OCI-LY7 (cell line): ENCODE measurements at regions not wholly inside any gene's neighbourhood (a gene's known extent, or its start where the extent isn't known, plus 50 kb on each side); places are given as distances from the start of the nearest gene placed in this dataset.

Experiments
- BruUV-seq: library from RNA; stranded (reverse); fragments of 400-500 nt; replicated peaks from 2 replicates; lab custom pipeline; 2021; lab: Mats Ljungman, UMichigan
- CTCF ChIA-PET: fragments of 300-600 bp; sonication (Branson Sonifier 250); formaldehyde crosslinking; loops from one replicate; lab custom pipeline; 2022; ENCODE audit warnings: antibody characterized with exemption; ENCODE audit not compliant: unreplicated experiment; lab: Charles Lee
- POLR2A ChIA-PET: fragments of 300-600 bp; sonication (Branson Sonifier 250); formaldehyde crosslinking; loops from one replicate; lab custom pipeline; 2022; ENCODE audit warnings: antibody characterized with exemption; lab: Charles Lee
- DNase-seq: peaks from one replicate; pipeline ENCODE4 v3.0.0-alpha.2; 2015; ENCODE audit warnings: low spot score
- H2AFZ ChIP-seq: fragments of 200-600 bp; sonication (generic), shearing (Covaris generic); 2 replicates; pipeline ENCODE4 v1.6.1; 2014; ENCODE audit warnings: mild to moderate bottlenecking, antibody characterized with exemption, low read length, moderate library complexity
- H3K27ac ChIP-seq: fragments of 200-600 bp; sonication (generic); 2 replicates; pipeline ENCODE4 v1.5.1; 2014; ENCODE audit warnings: mixed run types, low read depth, mild to moderate bottlenecking, moderate library complexity, low read length, inconsistent platforms; ENCODE audit not compliant: poor library complexity, severe bottlenecking
- H3K36me3 ChIP-seq: fragments of 200-600 bp; sonication (generic); 2 replicates; pipeline ENCODE4 v1.6.1; 2014; ENCODE audit warnings: mild to moderate bottlenecking, antibody characterized with exemption, low read length, moderate library complexity, mixed read lengths; ENCODE audit not compliant: insufficient read depth
- H3K4me1 ChIP-seq: fragments of 200-600 bp; sonication (generic); 2 replicates; pipeline ENCODE4 v1.5.1; 2014; ENCODE audit warnings: mild to moderate bottlenecking, low read length; ENCODE audit not compliant: insufficient read depth, poor library complexity, severe bottlenecking
- H3K4me2 ChIP-seq: fragments of 200-600 bp; sonication (generic); 2 replicates; pipeline ENCODE4 v1.6.1; 2014; ENCODE audit warnings: mild to moderate bottlenecking, low read length
- H3K4me3 ChIP-seq: fragments of 200-600 bp; sonication (generic); 2 replicates; pipeline ENCODE4 v1.5.1; 2014; ENCODE audit warnings: mild to moderate bottlenecking, low read depth, low read length; ENCODE audit not compliant: poor library complexity, severe bottlenecking
- H3K79me2 ChIP-seq: fragments of 200-600 bp; sonication (generic); 2 replicates; pipeline ENCODE4 v1.6.1; 2016; ENCODE audit warnings: low read depth, mild to moderate bottlenecking, low read length, moderate library complexity, mixed read lengths; ENCODE audit not compliant: insufficient read depth
- H3K9me2 ChIP-seq: fragments of 200-600 bp; sonication (generic); 2 replicates; pipeline ENCODE4 v1.6.1; 2016; ENCODE audit warnings: mild to moderate bottlenecking, low read length, mixed read lengths; ENCODE audit not compliant: insufficient read depth
- H3K9me3 ChIP-seq: fragments of 200-600 bp; sonication (generic); 2 replicates; pipeline ENCODE4 v1.6.1; 2014; ENCODE audit warnings: mild to moderate bottlenecking, mixed run types, low read length, mixed read lengths
- H4K20me1 ChIP-seq: fragments of 200-600 bp; sonication (generic); 2 replicates; pipeline ENCODE4 v1.6.1; 2014; ENCODE audit warnings: mild to moderate bottlenecking, antibody characterized with exemption, low read length, moderate library complexity, mixed read lengths; ENCODE audit not compliant: insufficient read depth
- CTCF ChIP-seq: fragments of 200-600 bp; sonication (generic); conservative IDR thresholded peaks from 2 replicates; pipeline ENCODE4 v1.5.1; 2014; ENCODE audit warnings: mild to moderate bottlenecking, antibody characterized with exemption, low read length, moderate library complexity, mixed read lengths
- EZH2phosphoT487 ChIP-seq: fragments of 200-600 bp; sonication (generic); IDR thresholded peaks from 2 replicates; pipeline ENCODE4 v1.6.1; 2018; ENCODE audit warnings: low read depth, borderline replicate concordance, mild to moderate bottlenecking, mixed run types, antibody characterized with exemption, low read length, moderate library complexity, mixed read lengths
- intact Hi-C: fragments of 100-400 bp; cut with micrococcal nuclease; formaldehyde crosslinking; loops from one replicate; pipeline ENCODE4 v1.10.0; 2022; ENCODE audit not compliant: unreplicated experiment

- no peaks in the 10 kb centered on the region for H3K9me3 ChIP-seq
- no peak overlapping the region for H3K4me2 ChIP-seq
- BruUV-seq: no TSS peak
- ChIA-PET POLR2A (no interaction called here), CTCF (no interaction called here)
- H3K79me2 ChIP-seq: no peaks in the 10 kb centered on the region
- no peak for DNase-seq
- H2AFZ ChIP-seq: no peak overlapping the region
- no peaks in the 10 kb centered on the region for H3K36me3 ChIP-seq
- intact Hi-C loops: no loop called here
- TF ChIP-seq EZH2phosphoT487 (no peak), CTCF (no peak)
- H3K27ac ChIP-seq: no peak overlapping the region
- H3K9me2 ChIP-seq: no peaks in the 10 kb centered on the region
- no peaks in the 10 kb centered on the region for H4K20me1 ChIP-seq
- H3K4me3 ChIP-seq: no peak overlapping the region
- H3K4me1 ChIP-seq: no peaks in the 10 kb centered on the region
These were observed 380.3 kb upstream of the ACTBL2 start for GRCh38 chr5:57862942-57863341.

DNA sequence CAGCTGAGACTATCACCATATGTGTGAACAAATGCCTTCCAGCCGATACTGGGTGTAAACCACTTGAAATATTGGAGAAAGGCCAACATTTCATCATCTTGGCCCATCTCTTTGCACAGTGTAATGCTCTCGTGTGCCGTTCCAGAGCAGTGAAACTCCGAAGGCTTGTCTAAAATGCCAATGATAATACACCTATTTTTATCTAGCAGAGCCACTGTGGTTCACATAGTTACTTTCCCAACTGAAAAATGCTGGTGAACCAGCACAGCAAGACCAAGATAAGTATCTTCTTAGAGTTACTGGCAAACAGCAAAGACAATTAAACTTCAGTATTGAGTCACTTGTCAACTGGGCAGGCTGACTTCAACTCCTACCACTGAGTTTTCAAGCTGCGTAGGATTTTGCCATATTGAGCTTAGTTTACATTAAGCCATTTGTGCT lies 379.9 kb upstream of the ACTBL2 start:
- TF ChIP-seq EZH2phosphoT487 (no peak), CTCF (no peak)
- Histone ChIP-seq H2AFZ (no peak overlapping the region), H3K4me3 (no peak overlapping the region), H3K36me3 (no peaks in the 10 kb centered on the region), H3K4me2 (no peak overlapping the region), H3K79me2 (no peaks in the 10 kb centered on the region), H3K4me1 (no peaks in the 10 kb centered on the region), H3K27ac (no peak overlapping the region), H3K9me2 (no peaks in the 10 kb centered on the region), H4K20me1 (no peaks in the 10 kb centered on the region), H3K9me3 (no peaks in the 10 kb centered on the region)
- DNase-seq: no peak
- POLR2A ChIA-PET: no interaction called here
- no TSS peak for BruUV-seq
- CTCF ChIA-PET: no interaction called here
- intact Hi-C loops: no loop called here

- Histone ChIP-seq H3K27ac (no peak overlapping the region), H3K36me3 (no peaks in the 10 kb centered on the region), H4K20me1 (no peaks in the 10 kb centered on the region), H2AFZ (no peak overlapping the region), H3K4me3 (no peak overlapping the region), H3K4me1 (no peaks in the 10 kb centered on the region), H3K9me3 (no peaks in the 10 kb centered on the region), H3K9me2 (no peaks in the 10 kb centered on the region; the same call in 1 of the 2 replicates), H3K4me2 (no peak overlapping the region), H3K79me2 (no peaks in the 10 kb centered on the region)
- ChIA-PET POLR2A (no interaction called here), CTCF (no interaction called here)
- DNase-seq: no peak
- intact Hi-C loops: no loop called here
- no peak for TF ChIP-seq CTCF
- TF ChIP-seq EZH2phosphoT487: no peak
- BruUV-seq: no TSS peak
These were observed 377.0 kb upstream of the ACTBL2 start for GRCh38 chr5:57859626-57860025.
